GM12872 (cell line): ENCODE measurements at regions not wholly inside any gene's neighbourhood (a gene's known extent, or its start where the extent isn't known, plus 50 kb on each side); places are given as distances from the start of the nearest gene placed in this dataset.

Experiments used
- CTCF ChIP-seq: IDR thresholded peaks from 3 replicates; pipeline ENCODE4 v1.5.1; 2011; ENCODE audit warnings: low read depth, mild to moderate bottlenecking, low read length, moderate library complexity; ENCODE audit not compliant: insufficient read depth

- no peak for TF ChIP-seq CTCF
These were observed 54.5 kb upstream of the EYA2 start for GRCh38 chr20:46840054-46840729.
